Ovary (tissue), 7 donors: ENCODE measurements at regions not wholly inside any gene's neighbourhood (a gene's known extent, or its start where the extent isn't known, plus 50 kb on each side); places are given as distances from the start of the nearest gene placed in this dataset.

ENCODE experiments used
- DNase-seq, 5 donors: peaks; one replicate each; pipeline ENCODE4 v3.0.0-alpha.2; 2019 to 2020
- H3K27ac ChIP-seq, 2 donors: fragments of 200-600 bp; one replicate each; pipeline versions ENCODE4 v1.5.1 to v1.8.0; 2019 to 2022
- H3K27me3 ChIP-seq: fragments of 200-600 bp; one replicate; pipeline ENCODE4 v1.8.0; 2022
- H3K36me3 ChIP-seq: fragments of 200-600 bp; sonication (generic); one replicate; pipeline ENCODE4 v1.5.1; 2019
- H3K4me1 ChIP-seq: one replicate; pipeline ENCODE4 v1.8.1; 2013; ENCODE audit warnings: mild to moderate bottlenecking, moderate library complexity; ENCODE audit not compliant: insufficient read depth
- H3K4me3 ChIP-seq: fragments of 200-600 bp; sonication (generic); one replicate; pipeline ENCODE4 v1.5.1; 2017
- H3K9me3 ChIP-seq, 2 donors: fragments of 200-600 bp in 1 of 2; sonication (generic) in 1 of 2; one replicate each; pipeline versions ENCODE4 v1.5.1 to v1.8.1; 2013 to 2019; ENCODE audit warnings: mild to moderate bottlenecking in 1 of 2, moderate library complexity in 1 of 2
- CTCF ChIP-seq, 3 donors: fragments of 450-650 bp in 2 of 3; fragments of 200-600 bp in 1 of 3; IDR thresholded peaks; one replicate each; pipeline versions ENCODE4 v1.5.1 to v1.8.0; 2016 to 2022; ENCODE audit warnings: antibody characterized with exemption in 3 of 3, mild to moderate bottlenecking in 1 of 3
- EP300 ChIP-seq: sonication (generic); formaldehyde crosslinking; IDR thresholded peaks from one replicate; pipeline ENCODE4 v1.6.1; 2017; ENCODE audit warnings: antibody characterized with exemption
- POLR2A ChIP-seq: fragments of 450-650 bp; IDR thresholded peaks from one replicate; pipeline ENCODE4 v1.6.1; 2017; ENCODE audit warnings: antibody characterized with exemption, mild to moderate bottlenecking, moderate library complexity
- WGBS, 3 donors: extraction: QIAGEN DNeasy Blood & Tissue Kit in 1 of 3; methylation state at CpG; one replicate each; pipeline versions ENCODE4 v1.1.5 to v1.1.7; 2013 to 2017; 5-methylcytosine and 5-hydroxymethylcytosine counted together
- intact Hi-C, 4 donors: fragments of 100-400 bp; cut with DNase I; formaldehyde crosslinking; loops; one replicate each; pipeline versions ENCODE4 v1.11.0 to v1.15.1; 2022 to 2023
- donor health status: DM: no; HTN: no; CAD: no; lungs with moderate emphysema.
- donor health status: DM: no; HTN: no; CAD: no.
- donor health status: Bipolar disorder and iron deficiency.
- donor health status: DM: no; HTN: no; CAD: no.
- donor health status: DM: yes; HTN: yes; CAD: no.

GRCh38 chr2:228665232-228665631 is 483.7 kb upstream of the SPHKAP start:
- no peak for DNase-seq
- intact Hi-C loops: no loop called here
- H3K4me3 ChIP-seq: no peak overlapping the region
- no peaks in the 10 kb centered on the region for H3K27me3 ChIP-seq
- no peaks in the 10 kb centered on the region for H3K4me1 ChIP-seq
- no peaks in the 10 kb centered on the region for H3K36me3 ChIP-seq
- H3K27ac ChIP-seq: no peak overlapping the region
- WGBS, 3 donors: 76 to 86% (median 85%) methylated on average over 1 of the region's 1 CpG
- TF ChIP-seq POLR2A: no peak
- no peak for TF ChIP-seq CTCF (IDR thresholded peaks at IDR 0.05)
- no peak for TF ChIP-seq EP300
- no peaks in the 10 kb centered on the region for H3K9me3 ChIP-seq

DNA sequence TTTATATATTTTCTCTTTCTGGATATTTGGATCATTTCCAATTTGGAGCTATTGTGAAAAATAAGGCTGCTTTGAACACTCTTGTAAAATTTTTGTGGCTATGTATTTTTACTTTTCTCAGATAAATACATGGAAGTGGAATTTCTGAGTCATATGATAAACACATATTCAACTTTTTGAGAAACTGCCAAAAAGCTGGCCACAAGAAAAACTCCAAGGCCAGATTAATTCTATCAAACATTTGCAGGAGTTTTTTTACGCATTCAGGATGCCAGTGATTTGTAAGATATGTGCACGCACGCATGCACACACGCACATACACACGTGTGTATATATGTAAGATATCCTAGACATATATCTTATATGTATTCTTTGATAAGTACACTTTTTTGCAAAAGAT is 477.5 kb upstream of the SPHKAP start:
- Histone ChIP-seq H3K4me1 (peaks cover 2% of the 10 kb centered on the region), H3K27me3 (no peaks in the 10 kb centered on the region), H3K9me3 (no peaks in the 10 kb centered on the region), H3K4me3 (no peak overlapping the region), H3K27ac (no peak overlapping the region), H3K36me3 (no peaks in the 10 kb centered on the region)
- intact Hi-C loops: loop anchor here in 1 of 4 donors (10.0 kb wide), 1 partner anchor 764 kb away; no protein-coding TSS in a partner anchor
- no peak for TF ChIP-seq CTCF (IDR thresholded peaks at IDR 0.05)
- TF ChIP-seq POLR2A: no peak
- TF ChIP-seq EP300: no peak
- DNase-seq: no peak
- WGBS, 3 donors: 28 to 48% (median 31%) methylated on average over 5 of the region's 5 CpGs

GRCh38 chr2:228657807-228658402 is 476.4 kb upstream of the SPHKAP start:
- H3K4me3 ChIP-seq: no peak overlapping the region
- H3K27ac ChIP-seq: no peak overlapping the region
- H3K9me3 ChIP-seq: no peaks in the 10 kb centered on the region
- no peaks in the 10 kb centered on the region for H3K27me3 ChIP-seq
- no peaks in the 10 kb centered on the region for H3K36me3 ChIP-seq
- TF ChIP-seq CTCF (IDR thresholded peaks at IDR 0.05) (peak; percentile 28 to 36 (median 33)), EP300 (no peak)
- no peak for DNase-seq
- peaks cover 2% of the 10 kb centered on the region for H3K4me1 ChIP-seq
- intact Hi-C loops: loop anchor here in 1 of 4 donors (10.0 kb wide), 1 partner anchor 763 kb away; no protein-coding TSS in a partner anchor
- 46 to 54% (median 52%) methylated on average over 6 of the region's 6 CpGs for WGBS, 3 donors

DNA sequence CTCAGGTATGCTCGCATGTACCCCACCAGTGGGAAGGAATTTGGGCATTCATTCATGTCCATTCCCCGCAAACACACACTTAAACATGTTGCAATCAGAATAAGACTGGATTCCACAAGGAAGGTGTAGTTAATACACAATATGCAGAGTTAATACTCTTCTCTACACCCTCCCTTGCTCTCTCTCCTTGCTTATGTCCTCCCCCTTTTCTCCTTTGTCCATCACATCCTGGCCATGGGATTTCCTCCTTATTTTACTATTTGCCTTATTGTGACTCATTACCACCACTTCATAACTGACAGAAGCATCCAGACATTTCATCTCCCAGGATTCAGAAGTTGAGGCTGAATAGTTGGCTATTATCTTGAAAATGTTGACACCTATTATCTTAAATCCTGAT is 473.8 kb upstream of the SPHKAP start:
- Histone ChIP-seq H3K27me3 (no peaks in the 10 kb centered on the region), H3K4me3 (no peak overlapping the region), H3K9me3 (no peaks in the 10 kb centered on the region), H3K27ac (no peak overlapping the region), H3K4me1 (peaks cover 2% of the 10 kb centered on the region), H3K36me3 (no peaks in the 10 kb centered on the region)
- intact Hi-C loops: loop anchor here in 1 of 4 donors (10.0 kb wide), 1 partner anchor 761 kb away; no protein-coding TSS in a partner anchor
- no peak for DNase-seq
- WGBS, 3 donors: 90 to 97% (median 93%) methylated on average over 2 of the region's 2 CpGs
- TF ChIP-seq CTCF (IDR thresholded peaks at IDR 0.05): no peak
- TF ChIP-seq POLR2A: no peak
- TF ChIP-seq EP300: no peak
